ENCODE measurements at regions not wholly inside any gene's neighbourhood (a gene's known extent, or its start where the extent isn't known, plus 50 kb on each side); places are given as distances from the start of the nearest gene placed in this dataset.

GRCh38 chr20:48295966-48296421, 510.7 kb upstream of the SULF2 start:
- no peak overlapping the region for H3K4me3 ChIP-seq (ENCODE audit: low read depth, low read length)
- BruUV-seq (replicated peaks) = TSS peak; percentile 87
- DNase-seq = peak; percentile 61 to 71
- CTCF ChIA-PET = interaction anchor here (0.5 to 3.5 kb wide), 50 partner anchors 9 to 1096 kb away, joined by 3 to 114 read pairs (median 4); partner anchors contain the start of genes NCOA3 and SULF2
- no peaks in the 10 kb centered on the region for H3K27me3 ChIP-seq (replicated peaks; ENCODE audit: control insufficient read depth, insufficient read depth, low read length)
- H3K4me1 ChIP-seq = peaks cover 48% of the 10 kb centered on the region
- intact Hi-C loops (cut with micrococcal nuclease; ENCODE audit: unreplicated experiment) = loop anchor here (1.0 to 5.0 kb wide), 10 partner anchors 11 to 632 kb away; no protein-coding TSS in a partner anchor
- H3K4me1 Mint-ChIP-seq (ENCODE audit: low read depth, unreplicated experiment) = peaks cover 71% of the 10 kb centered on the region
- peak overlapping the region; percentile 53 for H3K4me3 Mint-ChIP-seq (ENCODE audit: unreplicated experiment)
- peaks cover 16% of the 10 kb centered on the region for H3K36me3 Mint-ChIP-seq (ENCODE audit: insufficient read depth, unreplicated experiment)
- H3K27ac Mint-ChIP-seq (ENCODE audit: unreplicated experiment) = peak overlapping the region; percentile 95
- peaks cover 14% of the 10 kb centered on the region for H3K9me3 Mint-ChIP-seq (ENCODE audit: unreplicated experiment)
- H3K9me3 ChIP-seq = no peaks in the 10 kb centered on the region
- H3K27me3 Mint-ChIP-seq (ENCODE audit: insufficient read depth, unreplicated experiment) = no peaks in the 10 kb centered on the region
- H3K36me3 ChIP-seq (ENCODE audit: control insufficient read depth, insufficient read depth, low read length) = no peaks in the 10 kb centered on the region
- POLR2A ChIA-PET = interaction anchor here (0.6 to 1.7 kb wide), 7 partner anchors 9 to 940 kb away, joined by 3 to 14 read pairs (median 5); partner anchors contain the start of gene ZMYND8
- peak in 1 of 2 experiments; percentile 8 for TF ChIP-seq CTCF (IDR thresholded peaks at IDR 0.05; ENCODE audit: insufficient read depth in 1 of 2, low read depth in 1 of 2, low read length in 1 of 2, severe bottlenecking in 1 of 2, unreplicated experiment in 1 of 2)

- Histone ChIP-seq H3K36me3 (ENCODE audit: control insufficient read depth, insufficient read depth, low read length) (no peaks in the 10 kb centered on the region), H3K4me1 (peaks cover 43% of the 10 kb centered on the region), H3K27me3 (replicated peaks; ENCODE audit: control insufficient read depth, insufficient read depth, low read length) (no peaks in the 10 kb centered on the region), H3K4me3 (ENCODE audit: low read depth, low read length) (no peak overlapping the region), H3K9me3 (no peaks in the 10 kb centered on the region)
- BruUV-seq (replicated peaks) = no TSS peak
- Mint-ChIP-seq H3K36me3 (ENCODE audit: insufficient read depth, unreplicated experiment) (peaks cover 16% of the 10 kb centered on the region), H3K4me3 (ENCODE audit: unreplicated experiment) (peak overlapping the region; percentile 53), H3K9me3 (ENCODE audit: unreplicated experiment) (peaks cover 14% of the 10 kb centered on the region), H3K4me1 (ENCODE audit: low read depth, unreplicated experiment) (peaks cover 66% of the 10 kb centered on the region), H3K27me3 (ENCODE audit: insufficient read depth, unreplicated experiment) (no peaks in the 10 kb centered on the region), H3K27ac (ENCODE audit: unreplicated experiment) (peak overlapping the region; percentile 95)
- peak; percentile 95 to 96 for DNase-seq
- CTCF ChIA-PET = interaction anchor here (0.5 to 3.5 kb wide), 54 partner anchors 8 to 1095 kb away, joined by 3 to 114 read pairs (median 4); partner anchors contain the start of genes NCOA3 and SULF2
- peak; percentile 73 to 77 for TF ChIP-seq CTCF (IDR thresholded peaks at IDR 0.05; ENCODE audit: insufficient read depth in 1 of 2, low read depth in 1 of 2, low read length in 1 of 2, severe bottlenecking in 1 of 2, unreplicated experiment in 1 of 2)
- intact Hi-C loops (cut with micrococcal nuclease; ENCODE audit: unreplicated experiment) = loop anchor here (1.0 to 5.0 kb wide), 10 partner anchors 10 to 631 kb away; no protein-coding TSS in a partner anchor
- POLR2A ChIA-PET = interaction anchor here (0.6 to 1.7 kb wide), 7 partner anchors 8 to 939 kb away, joined by 3 to 14 read pairs (median 5); partner anchors contain the start of gene ZMYND8
Observed at GRCh38 chr20:48295445-48295903, 510.2 kb upstream of the SULF2 start.

- TSS peak; percentile 92 for BruUV-seq (replicated peaks)
- CTCF ChIA-PET = interaction anchor here (0.6 to 3.5 kb wide), 44 partner anchors 8 to 1094 kb away, joined by 3 to 114 read pairs (median 4); partner anchors contain the start of genes NCOA3 and SULF2
- no peak overlapping the region for H3K4me3 ChIP-seq (ENCODE audit: low read depth, low read length)
Observed at GRCh38 chr20:48294942-48295341, 509.7 kb upstream of the SULF2 start.

More at GRCh38 chr20:48294942-48295341, 509.7 kb upstream of the SULF2 start:
- Mint-ChIP-seq H3K9me3 (ENCODE audit: unreplicated experiment) (peaks cover 14% of the 10 kb centered on the region), H3K4me1 (ENCODE audit: low read depth, unreplicated experiment) (peaks cover 62% of the 10 kb centered on the region), H3K27me3 (ENCODE audit: insufficient read depth, unreplicated experiment) (no peaks in the 10 kb centered on the region), H3K4me3 (ENCODE audit: unreplicated experiment) (peak overlapping the region; percentile 53), H3K36me3 (ENCODE audit: insufficient read depth, unreplicated experiment) (peaks cover 16% of the 10 kb centered on the region), H3K27ac (ENCODE audit: unreplicated experiment) (peak overlapping the region; percentile 95)
- no peaks in the 10 kb centered on the region for H3K36me3 ChIP-seq (ENCODE audit: control insufficient read depth, insufficient read depth, low read length)
- H3K27me3 ChIP-seq (replicated peaks; ENCODE audit: control insufficient read depth, insufficient read depth, low read length) = no peaks in the 10 kb centered on the region
- DNase-seq = peak in 1 of 2 experiments; percentile 38
- no peaks in the 10 kb centered on the region for H3K9me3 ChIP-seq
- POLR2A ChIA-PET = interaction anchor here (0.7 to 1.7 kb wide), 7 partner anchors 8 to 1924 kb away, joined by 3 to 14 read pairs (median 5); no protein-coding TSS in a partner anchor
- no peak for TF ChIP-seq CTCF (IDR thresholded peaks at IDR 0.05; ENCODE audit: insufficient read depth in 1 of 2, low read depth in 1 of 2, low read length in 1 of 2, severe bottlenecking in 1 of 2, unreplicated experiment in 1 of 2)
- intact Hi-C loops (cut with micrococcal nuclease; ENCODE audit: unreplicated experiment) = loop anchor here (1.0 to 5.0 kb wide), 10 partner anchors 10 to 631 kb away; no protein-coding TSS in a partner anchor
- peaks cover 41% of the 10 kb centered on the region for H3K4me1 ChIP-seq

All from Caco-2 (cell line).